Activated T-cell treated with anti-CD3 and anti-CD28 coated beads, Interleukin-2, amount 50 U/mL, for 4 hours (primary cell): ENCODE measurements at regions not wholly inside any gene's neighbourhood (a gene's known extent, or its start where the extent isn't known, plus 50 kb on each side); places are given as distances from the start of the nearest gene placed in this dataset.

Source experiments
- ATAC-seq, 2 donors: fragments of 200-7000 bp; cut with Tn5 transposase; one replicate each; pipeline ENCODE4 v1.10.0; 2021
- DNase-seq: peaks from one replicate; pipeline ENCODE4 v3.0.0-alpha.2; 2020
- H3K27me3 Mint-ChIP-seq: one replicate; pipeline ENCODE4 v1.8.0; 2021; ENCODE audit warnings: low read depth, mixed read lengths
- H3K36me3 Mint-ChIP-seq: one replicate; pipeline ENCODE4 v1.8.0; 2022; ENCODE audit warnings: mixed read lengths; ENCODE audit not compliant: insufficient read depth
- H3K4me1 Mint-ChIP-seq: one replicate; pipeline ENCODE4 v1.8.0; 2021; ENCODE audit warnings: low read depth, mixed read lengths
- H3K4me3 Mint-ChIP-seq: one replicate; pipeline ENCODE4 v1.8.0; 2021; ENCODE audit warnings: mild to moderate bottlenecking, moderate library complexity, mixed read lengths
- H3K9me3 Mint-ChIP-seq: one replicate; pipeline ENCODE4 v1.8.0; 2021; ENCODE audit warnings: mixed read lengths

- Mint-ChIP-seq H3K9me3 (peaks cover 23% of the 10 kb centered on the region), H3K36me3 (no peaks in the 10 kb centered on the region), H3K27me3 (no peaks in the 10 kb centered on the region), H3K4me1 (no peaks in the 10 kb centered on the region), H3K4me3 (no peak overlapping the region)
- DNase-seq (no peak), ATAC-seq (no peak)
Measured at GRCh38 chr1:95916616-95917015, 682.6 kb downstream of the RWDD3 start.

- H3K4me1 Mint-ChIP-seq: no peaks in the 10 kb centered on the region
Measured at GRCh38 chr1:95924684-95925083, 690.7 kb downstream of the RWDD3 start.

GRCh38 chr1:95926331-95926730 is 692.3 kb downstream of the RWDD3 start:
- DNase-seq (no peak), ATAC-seq (no peak)
- Mint-ChIP-seq H3K36me3 (no peaks in the 10 kb centered on the region), H3K4me1 (no peaks in the 10 kb centered on the region), H3K27me3 (no peaks in the 10 kb centered on the region), H3K9me3 (no peaks in the 10 kb centered on the region), H3K4me3 (no peak overlapping the region)

More at GRCh38 chr1:95924684-95925083, 690.7 kb downstream of the RWDD3 start:
- Mint-ChIP-seq H3K36me3 (no peaks in the 10 kb centered on the region), H3K9me3 (peaks cover 3% of the 10 kb centered on the region), H3K4me3 (no peak overlapping the region), H3K27me3 (no peaks in the 10 kb centered on the region)
- ATAC-seq (no peak), DNase-seq (no peak)

- Mint-ChIP-seq H3K27me3 (no peaks in the 10 kb centered on the region), H3K9me3 (no peaks in the 10 kb centered on the region), H3K36me3 (no peaks in the 10 kb centered on the region), H3K4me3 (no peak overlapping the region), H3K4me1 (no peaks in the 10 kb centered on the region)
- ATAC-seq (no peak), DNase-seq (no peak)
Measured at GRCh38 chr1:95927061-95927460, 693.1 kb downstream of the RWDD3 start.

- no peak for ATAC-seq
- Mint-ChIP-seq H3K4me3 (no peak overlapping the region), H3K27me3 (no peaks in the 10 kb centered on the region), H3K9me3 (peaks cover 6% of the 10 kb centered on the region), H3K36me3 (no peaks in the 10 kb centered on the region), H3K4me1 (no peaks in the 10 kb centered on the region)
- no peak for DNase-seq
Measured at GRCh38 chr1:95935719-95936118, 701.7 kb downstream of the RWDD3 start.

- ATAC-seq: no peak
- no peak for DNase-seq
- H3K4me3 Mint-ChIP-seq: no peak overlapping the region
- no peaks in the 10 kb centered on the region for H3K36me3 Mint-ChIP-seq
- H3K9me3 Mint-ChIP-seq: peaks cover 4% of the 10 kb centered on the region
- H3K4me1 Mint-ChIP-seq: no peaks in the 10 kb centered on the region
- no peaks in the 10 kb centered on the region for H3K27me3 Mint-ChIP-seq
Measured at GRCh38 chr1:95941121-95941798, 707.2 kb downstream of the RWDD3 start.

- Mint-ChIP-seq H3K4me3 (no peak overlapping the region), H3K36me3 (no peaks in the 10 kb centered on the region), H3K9me3 (peaks cover 4% of the 10 kb centered on the region)
Measured at GRCh38 chr1:95948023-95948422, 714.0 kb downstream of the RWDD3 start.

GRCh38 chr1:95951371-95952102 is 717.5 kb downstream of the RWDD3 start:
- no peaks in the 10 kb centered on the region for H3K4me1 Mint-ChIP-seq
- peaks cover 8% of the 10 kb centered on the region for H3K9me3 Mint-ChIP-seq
- no peak for DNase-seq
- no peaks in the 10 kb centered on the region for H3K27me3 Mint-ChIP-seq
- H3K36me3 Mint-ChIP-seq: no peaks in the 10 kb centered on the region
- no peak for ATAC-seq
- no peak overlapping the region for H3K4me3 Mint-ChIP-seq

More at GRCh38 chr1:95948023-95948422, 714.0 kb downstream of the RWDD3 start:
- no peak for ATAC-seq
- Mint-ChIP-seq H3K4me1 (no peaks in the 10 kb centered on the region), H3K27me3 (no peaks in the 10 kb centered on the region)
- no peak for DNase-seq

GRCh38 chr1:95953015-95953414 is 719.0 kb downstream of the RWDD3 start:
- ATAC-seq (no peak), DNase-seq (no peak)
- no peak overlapping the region for H3K4me3 Mint-ChIP-seq
- no peaks in the 10 kb centered on the region for H3K36me3 Mint-ChIP-seq
- H3K27me3 Mint-ChIP-seq: no peaks in the 10 kb centered on the region
- peaks cover 13% of the 10 kb centered on the region for H3K9me3 Mint-ChIP-seq
- no peaks in the 10 kb centered on the region for H3K4me1 Mint-ChIP-seq

- Mint-ChIP-seq H3K27me3 (no peaks in the 10 kb centered on the region), H3K36me3 (no peaks in the 10 kb centered on the region), H3K9me3 (peaks cover 13% of the 10 kb centered on the region), H3K4me3 (no peak overlapping the region), H3K4me1 (no peaks in the 10 kb centered on the region)
- no peak for ATAC-seq
- no peak for DNase-seq
Measured at GRCh38 chr1:95954585-95954984, 720.6 kb downstream of the RWDD3 start.

- ATAC-seq: no peak
- H3K4me1 Mint-ChIP-seq: no peaks in the 10 kb centered on the region
Measured at GRCh38 chr1:95956215-95956614, 722.2 kb downstream of the RWDD3 start.

GRCh38 chr1:95957748-95958147 is 723.7 kb downstream of the RWDD3 start:
- Mint-ChIP-seq H3K27me3 (no peaks in the 10 kb centered on the region), H3K4me3 (no peak overlapping the region), H3K36me3 (no peaks in the 10 kb centered on the region), H3K4me1 (no peaks in the 10 kb centered on the region), H3K9me3 (peaks cover 18% of the 10 kb centered on the region)
- ATAC-seq (no peak), DNase-seq (no peak)

More at GRCh38 chr1:95956215-95956614, 722.2 kb downstream of the RWDD3 start:
- DNase-seq: no peak
- H3K27me3 Mint-ChIP-seq: no peaks in the 10 kb centered on the region
- peaks cover 13% of the 10 kb centered on the region for H3K9me3 Mint-ChIP-seq
- H3K36me3 Mint-ChIP-seq: no peaks in the 10 kb centered on the region
- no peak overlapping the region for H3K4me3 Mint-ChIP-seq

GRCh38 chr1:95966866-95967265 is 732.9 kb downstream of the RWDD3 start:
- Mint-ChIP-seq H3K4me3 (no peak overlapping the region), H3K9me3 (peaks cover 17% of the 10 kb centered on the region), H3K27me3 (no peaks in the 10 kb centered on the region), H3K36me3 (no peaks in the 10 kb centered on the region), H3K4me1 (no peaks in the 10 kb centered on the region)
- no peak for ATAC-seq
- no peak for DNase-seq

- DNase-seq (no peak), ATAC-seq (no peak)
- Mint-ChIP-seq H3K4me1 (no peaks in the 10 kb centered on the region), H3K27me3 (no peaks in the 10 kb centered on the region), H3K9me3 (peaks cover 10% of the 10 kb centered on the region), H3K36me3 (no peaks in the 10 kb centered on the region), H3K4me3 (no peak overlapping the region)
Measured at GRCh38 chr1:95974586-95974985, 740.6 kb downstream of the RWDD3 start.

- no peaks in the 10 kb centered on the region for H3K9me3 Mint-ChIP-seq
- no peaks in the 10 kb centered on the region for H3K27me3 Mint-ChIP-seq
Measured at GRCh38 chr1:95982711-95983110, 738.9 kb upstream of the PTBP2 start.

More at GRCh38 chr1:95982711-95983110, 738.9 kb upstream of the PTBP2 start:
- no peak overlapping the region for H3K4me3 Mint-ChIP-seq
- no peaks in the 10 kb centered on the region for H3K36me3 Mint-ChIP-seq
- DNase-seq: no peak
- H3K4me1 Mint-ChIP-seq: no peaks in the 10 kb centered on the region
- no peak for ATAC-seq
